ENCODE measurements at regions not wholly inside any gene's neighbourhood (a gene's known extent, or its start where the extent isn't known, plus 50 kb on each side); places are given as distances from the start of the nearest gene placed in this dataset.

DNA sequence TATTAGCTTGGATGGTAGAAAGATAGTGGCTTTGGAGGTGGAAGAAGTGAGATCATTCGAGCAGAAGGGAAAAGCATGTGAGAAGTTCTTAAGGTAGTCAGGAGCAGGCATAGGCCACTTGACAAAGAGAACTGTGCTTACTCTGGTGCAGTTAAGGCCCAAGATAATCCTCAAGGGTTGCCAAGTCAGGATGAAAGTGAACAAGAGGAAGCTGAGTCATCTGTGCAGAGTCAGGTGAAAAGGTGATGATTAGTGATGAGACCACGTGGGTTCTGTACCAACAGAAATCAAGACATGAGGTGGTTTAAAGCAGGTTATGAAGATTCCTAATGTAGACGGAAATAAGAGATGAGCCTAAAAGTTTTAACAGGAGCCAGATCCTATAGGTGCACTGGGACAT lies 369.8 kb downstream of the DTHD1 start:
- H3K36me3 Mint-ChIP-seq (ENCODE audit: low read depth): no peaks in the 10 kb centered on the region
- no peaks in the 10 kb centered on the region for H3K4me1 Mint-ChIP-seq
- no peaks in the 10 kb centered on the region for H3K9me3 ChIP-seq (ENCODE audit: control insufficient read depth, low read length, poor library complexity, severe bottlenecking)
- H3K4me3 Mint-ChIP-seq: no peak overlapping the region
- peaks cover 11% of the 10 kb centered on the region for H3K27me3 Mint-ChIP-seq
- ATAC-seq (no peak), DNase-seq (no peak)
- no peak overlapping the region for H3K27ac Mint-ChIP-seq

DNA sequence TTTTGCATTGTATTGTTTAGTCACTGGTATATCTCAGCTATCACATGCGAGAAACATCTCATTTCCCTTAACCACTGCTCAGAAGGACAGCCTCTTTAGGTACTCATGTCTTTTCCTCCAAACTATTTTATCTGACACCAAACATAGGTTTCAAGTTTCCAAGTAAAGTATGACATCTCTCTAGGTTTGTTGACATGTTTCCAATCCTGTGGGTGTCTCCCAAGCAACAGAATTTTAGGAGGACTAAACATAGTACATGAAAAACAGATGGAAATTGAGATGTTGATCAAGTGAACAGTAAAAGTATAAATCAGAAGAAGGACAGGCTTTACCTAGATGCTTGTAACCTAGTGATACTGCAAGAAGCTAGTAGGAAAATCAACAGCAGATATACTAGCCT lies 371.4 kb downstream of the DTHD1 start:
- H3K9me3 ChIP-seq (ENCODE audit: control insufficient read depth, low read length, poor library complexity, severe bottlenecking): no peaks in the 10 kb centered on the region
- DNase-seq: no peak
- Mint-ChIP-seq H3K27ac (no peak overlapping the region), H3K4me1 (no peaks in the 10 kb centered on the region), H3K27me3 (peaks cover 11% of the 10 kb centered on the region), H3K4me3 (no peak overlapping the region), H3K36me3 (ENCODE audit: low read depth) (no peaks in the 10 kb centered on the region)
- no peak for ATAC-seq

DNA sequence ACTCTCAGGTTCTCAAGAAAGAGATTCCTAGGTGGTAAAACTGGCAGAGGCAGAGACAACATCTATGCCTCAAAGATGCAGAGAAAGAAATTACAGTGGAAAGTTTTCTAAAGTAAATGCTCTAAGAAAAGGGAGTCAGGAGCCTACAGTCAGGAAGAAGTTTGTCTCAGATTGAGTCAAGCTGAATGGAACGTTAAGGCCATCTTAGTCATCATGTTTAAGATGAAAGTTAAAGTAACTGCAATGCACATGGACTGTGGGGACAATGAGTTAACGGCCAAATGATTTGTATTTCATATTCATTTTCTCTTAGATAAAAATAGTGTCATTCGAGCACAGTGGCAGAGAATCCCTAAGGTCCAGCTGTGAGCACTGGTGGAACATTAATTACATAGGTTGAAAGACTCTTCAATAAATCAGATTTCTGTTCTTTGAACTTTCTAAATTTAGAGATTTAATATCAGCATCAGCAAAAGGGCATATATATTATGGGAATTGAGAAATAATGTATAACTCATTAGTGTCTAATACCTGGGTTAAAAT lies 384.6 kb downstream of the DTHD1 start:
- Mint-ChIP-seq H3K27ac (no peak overlapping the region), H3K4me1 (no peaks in the 10 kb centered on the region), H3K36me3 (ENCODE audit: low read depth) (no peaks in the 10 kb centered on the region), H3K4me3 (no peak overlapping the region), H3K27me3 (no peaks in the 10 kb centered on the region)
- no peaks in the 10 kb centered on the region for H3K9me3 ChIP-seq (ENCODE audit: control insufficient read depth, low read length, poor library complexity, severe bottlenecking)
- DNase-seq (no peak), ATAC-seq (no peak)

DNA sequence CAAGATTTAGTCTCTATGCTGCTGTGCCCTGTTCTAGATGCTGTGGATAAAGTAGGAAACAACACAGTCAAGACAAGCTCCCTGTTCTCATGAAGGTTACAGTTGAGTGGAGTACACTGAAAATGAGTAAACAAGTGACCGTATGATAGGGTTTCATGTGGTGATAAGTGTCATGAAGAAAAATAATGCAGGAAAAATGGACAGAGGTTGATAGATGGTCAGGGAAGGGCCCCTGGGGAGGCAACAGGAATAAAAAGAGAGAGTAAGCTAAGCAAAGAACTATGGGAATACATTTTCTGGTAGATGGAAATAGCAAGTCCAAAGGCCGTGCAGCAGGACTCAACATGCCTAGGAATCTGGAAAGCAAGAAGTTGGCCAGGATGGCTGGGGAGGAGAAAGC lies 394.0 kb downstream of the DTHD1 start:
- H3K9me3 ChIP-seq (ENCODE audit: control insufficient read depth, low read length, poor library complexity, severe bottlenecking): no peaks in the 10 kb centered on the region
- DNase-seq: no peak
- no peak for ATAC-seq
- no peaks in the 10 kb centered on the region for H3K4me1 Mint-ChIP-seq
- H3K36me3 Mint-ChIP-seq (ENCODE audit: low read depth): no peaks in the 10 kb centered on the region
- H3K4me3 Mint-ChIP-seq: no peak overlapping the region
- no peaks in the 10 kb centered on the region for H3K27me3 Mint-ChIP-seq
- H3K27ac Mint-ChIP-seq: no peak overlapping the region

DNA sequence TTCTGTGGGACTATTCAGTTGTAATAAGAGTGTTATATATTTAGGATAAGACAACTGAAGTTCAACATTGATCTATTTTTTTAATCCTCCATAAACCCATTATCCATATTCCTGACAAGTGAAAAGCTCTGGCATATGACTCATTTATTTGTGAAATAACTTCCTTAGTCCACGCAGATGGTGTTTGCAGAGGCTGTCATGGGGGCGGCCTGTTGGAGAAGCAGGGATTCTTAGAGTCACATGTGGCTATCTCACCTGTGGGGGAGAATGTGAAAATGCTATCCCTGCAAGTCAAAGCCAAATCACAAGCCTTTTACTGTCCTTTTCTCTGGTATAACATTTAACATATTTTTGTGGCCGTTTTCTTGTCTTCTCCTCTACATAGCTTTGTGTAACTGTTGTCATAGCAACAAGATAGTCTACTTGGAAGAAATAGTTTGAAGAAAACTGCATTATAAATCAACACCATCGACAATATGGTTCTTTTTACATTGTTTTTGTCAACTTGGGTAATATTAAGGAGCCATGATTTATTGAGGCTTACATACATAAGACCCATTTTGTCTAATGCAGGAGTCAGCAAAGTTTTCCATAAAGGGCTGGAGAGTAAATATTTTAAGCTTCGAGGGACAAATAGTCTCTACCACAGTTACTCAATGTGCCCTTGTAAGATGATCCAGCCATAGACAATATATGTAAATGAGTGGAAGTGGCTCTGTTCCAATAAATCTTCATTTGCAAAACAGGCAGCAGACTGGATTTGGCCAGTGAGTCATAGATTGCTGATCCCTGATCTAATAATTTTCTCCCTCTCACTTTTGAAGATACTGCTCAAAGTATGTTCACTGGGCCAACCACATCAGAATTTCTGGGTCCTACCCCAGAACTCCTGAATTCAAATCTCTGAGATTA lies 395.0 kb downstream of the DTHD1 start:
- H3K27ac Mint-ChIP-seq: no peak overlapping the region
- H3K4me1 Mint-ChIP-seq: no peaks in the 10 kb centered on the region
- no peaks in the 10 kb centered on the region for H3K36me3 Mint-ChIP-seq (ENCODE audit: low read depth)
- H3K27me3 Mint-ChIP-seq: no peaks in the 10 kb centered on the region
- H3K9me3 ChIP-seq (ENCODE audit: control insufficient read depth, low read length, poor library complexity, severe bottlenecking): no peaks in the 10 kb centered on the region
- ATAC-seq (no peak), DNase-seq (no peak)
- H3K4me3 Mint-ChIP-seq: no peak overlapping the region

DNA sequence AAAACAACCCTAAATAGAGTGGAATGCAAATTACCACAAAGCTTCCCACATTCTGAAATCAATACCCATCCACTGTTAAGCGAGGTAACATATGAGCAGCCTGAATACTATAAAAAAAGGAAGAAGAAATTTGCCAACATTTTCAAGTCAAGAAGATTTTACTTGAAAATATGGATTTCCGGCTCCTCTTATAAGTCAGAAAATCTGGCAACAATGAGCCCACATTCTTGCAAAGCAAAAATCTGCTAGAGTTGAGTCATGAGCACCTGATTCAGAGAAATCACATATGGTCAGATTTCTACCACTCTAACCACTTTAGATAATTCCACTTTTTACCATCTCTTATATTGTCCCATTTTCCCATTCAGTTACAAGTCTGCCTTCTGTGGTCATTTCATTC lies 395.7 kb downstream of the DTHD1 start:
- ATAC-seq: no peak
- Mint-ChIP-seq H3K36me3 (ENCODE audit: low read depth) (no peaks in the 10 kb centered on the region), H3K4me3 (no peak overlapping the region), H3K27me3 (no peaks in the 10 kb centered on the region), H3K27ac (no peak overlapping the region), H3K4me1 (no peaks in the 10 kb centered on the region)
- no peaks in the 10 kb centered on the region for H3K9me3 ChIP-seq (ENCODE audit: control insufficient read depth, low read length, poor library complexity, severe bottlenecking)
- DNase-seq: no peak

DNA sequence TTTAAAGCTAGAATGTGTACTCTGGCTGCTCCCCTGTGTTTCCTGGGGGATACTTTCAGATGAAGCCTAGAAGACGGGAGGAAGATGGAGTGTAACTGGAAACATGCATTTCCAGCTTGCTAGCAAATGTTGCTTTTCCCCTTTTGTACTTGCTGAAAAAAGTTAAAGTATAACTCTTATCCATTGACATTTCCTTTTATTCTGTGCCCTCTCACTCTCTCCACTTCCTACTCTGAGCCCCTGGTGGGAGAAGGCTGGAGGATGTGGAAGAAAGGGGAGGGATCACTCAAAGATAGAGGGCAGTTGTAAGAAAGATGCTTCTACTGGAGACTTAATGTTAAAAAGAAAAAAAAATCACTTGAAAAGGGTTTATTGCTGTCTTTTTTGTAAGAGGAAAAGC lies 396.5 kb downstream of the DTHD1 start:
- no peaks in the 10 kb centered on the region for H3K27me3 Mint-ChIP-seq

DNA sequence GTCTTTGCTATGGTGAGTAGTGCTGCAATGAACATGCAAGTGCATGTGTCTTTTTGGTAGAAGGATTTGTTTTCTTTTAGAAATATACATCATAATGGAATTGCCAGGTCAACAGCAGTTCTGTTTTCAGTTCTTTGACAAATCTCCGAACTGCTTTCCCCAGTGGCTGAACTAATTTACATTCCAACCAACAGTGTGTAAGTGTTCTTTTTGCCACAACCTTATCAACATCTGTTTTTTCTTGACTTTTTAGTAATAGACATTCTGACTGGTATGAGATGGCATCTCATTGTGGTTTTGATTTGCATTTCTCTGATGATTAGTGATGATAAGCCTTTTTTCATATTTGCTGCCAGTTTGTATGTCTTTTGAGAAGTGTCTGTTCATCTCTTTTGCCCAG lies 406.3 kb downstream of the DTHD1 start:
- H3K4me3 Mint-ChIP-seq: no peak overlapping the region
- no peaks in the 10 kb centered on the region for H3K4me1 Mint-ChIP-seq
- ATAC-seq (no peak), DNase-seq (no peak)
- H3K27ac Mint-ChIP-seq: no peak overlapping the region
- H3K36me3 Mint-ChIP-seq (ENCODE audit: low read depth): no peaks in the 10 kb centered on the region
- no peaks in the 10 kb centered on the region for H3K27me3 Mint-ChIP-seq
- no peaks in the 10 kb centered on the region for H3K9me3 ChIP-seq (ENCODE audit: control insufficient read depth, low read length, poor library complexity, severe bottlenecking)

More for the DNA sequence above, 396.5 kb downstream of the DTHD1 start:
- H3K9me3 ChIP-seq (ENCODE audit: control insufficient read depth, low read length, poor library complexity, severe bottlenecking): no peaks in the 10 kb centered on the region
- no peak for ATAC-seq
- no peaks in the 10 kb centered on the region for H3K4me1 Mint-ChIP-seq
- no peak overlapping the region for H3K4me3 Mint-ChIP-seq
- H3K36me3 Mint-ChIP-seq (ENCODE audit: low read depth): no peaks in the 10 kb centered on the region
- no peak overlapping the region for H3K27ac Mint-ChIP-seq
- DNase-seq: no peak

- Mint-ChIP-seq H3K36me3 (ENCODE audit: low read depth) (no peaks in the 10 kb centered on the region), H3K4me3 (no peak overlapping the region), H3K4me1 (no peaks in the 10 kb centered on the region), H3K27ac (no peak overlapping the region), H3K27me3 (no peaks in the 10 kb centered on the region)
- ATAC-seq (no peak), DNase-seq (no peak)
- H3K9me3 ChIP-seq (ENCODE audit: control insufficient read depth, low read length, poor library complexity, severe bottlenecking): no peaks in the 10 kb centered on the region
Measured at GRCh38 chr4:36692586-36692985, 411.2 kb downstream of the DTHD1 start.

DNA sequence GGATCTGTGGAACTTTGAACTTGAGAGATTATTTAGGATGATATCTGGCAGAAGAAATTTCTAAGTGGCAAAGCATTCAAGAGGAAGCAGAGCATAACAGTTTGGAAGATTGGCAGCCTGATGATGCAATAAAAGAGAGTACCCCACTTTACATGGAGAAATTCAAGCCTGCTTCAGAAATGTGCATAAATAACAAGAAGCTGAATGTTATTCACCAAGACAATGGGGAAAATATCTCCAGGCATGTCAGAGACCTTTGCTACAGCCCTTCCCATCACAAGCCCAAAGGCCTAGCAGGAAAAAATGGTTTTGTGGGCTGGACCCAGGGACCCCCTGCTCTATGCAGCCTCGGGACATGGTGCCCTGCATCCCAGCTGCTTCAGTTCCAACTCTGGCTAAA lies 420.8 kb downstream of the DTHD1 start:
- no peaks in the 10 kb centered on the region for H3K9me3 ChIP-seq (ENCODE audit: control insufficient read depth, low read length, poor library complexity, severe bottlenecking)
- no peak for ATAC-seq
- Mint-ChIP-seq H3K4me3 (no peak overlapping the region), H3K27me3 (no peaks in the 10 kb centered on the region), H3K4me1 (no peaks in the 10 kb centered on the region), H3K36me3 (ENCODE audit: low read depth) (no peaks in the 10 kb centered on the region), H3K27ac (no peak overlapping the region)
- no peak for DNase-seq

DNA sequence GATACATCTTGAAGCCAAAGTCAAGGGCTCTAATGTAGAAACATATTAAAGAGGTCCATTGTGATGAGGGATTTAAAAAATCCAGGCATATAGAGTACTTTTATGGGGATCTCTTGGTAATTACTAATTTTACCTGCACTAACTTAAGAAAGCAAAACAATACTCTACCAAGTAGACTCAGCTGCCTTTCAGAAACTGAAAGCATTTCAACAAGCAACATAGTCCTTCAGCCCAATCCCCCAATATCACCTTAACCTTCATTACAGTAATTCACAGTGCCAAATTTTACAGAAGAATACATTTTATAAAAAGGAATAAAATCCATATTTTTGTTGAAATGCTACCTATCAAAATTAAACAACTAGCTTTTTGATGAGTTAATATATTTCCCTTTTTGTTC lies 422.9 kb downstream of the DTHD1 start:
- DNase-seq (no peak), ATAC-seq (no peak)
- Mint-ChIP-seq H3K4me3 (no peak overlapping the region), H3K27ac (no peak overlapping the region), H3K4me1 (no peaks in the 10 kb centered on the region), H3K27me3 (no peaks in the 10 kb centered on the region), H3K36me3 (ENCODE audit: low read depth) (no peaks in the 10 kb centered on the region)
- no peaks in the 10 kb centered on the region for H3K9me3 ChIP-seq (ENCODE audit: control insufficient read depth, low read length, poor library complexity, severe bottlenecking)

GRCh38 chr4:36709991-36710390 lies 428.6 kb downstream of the DTHD1 start:
- no peak for ATAC-seq
- Mint-ChIP-seq H3K4me3 (no peak overlapping the region), H3K27me3 (no peaks in the 10 kb centered on the region), H3K4me1 (no peaks in the 10 kb centered on the region), H3K36me3 (ENCODE audit: low read depth) (no peaks in the 10 kb centered on the region), H3K27ac (no peak overlapping the region)
- no peaks in the 10 kb centered on the region for H3K9me3 ChIP-seq (ENCODE audit: control insufficient read depth, low read length, poor library complexity, severe bottlenecking)
- DNase-seq: no peak

DNA sequence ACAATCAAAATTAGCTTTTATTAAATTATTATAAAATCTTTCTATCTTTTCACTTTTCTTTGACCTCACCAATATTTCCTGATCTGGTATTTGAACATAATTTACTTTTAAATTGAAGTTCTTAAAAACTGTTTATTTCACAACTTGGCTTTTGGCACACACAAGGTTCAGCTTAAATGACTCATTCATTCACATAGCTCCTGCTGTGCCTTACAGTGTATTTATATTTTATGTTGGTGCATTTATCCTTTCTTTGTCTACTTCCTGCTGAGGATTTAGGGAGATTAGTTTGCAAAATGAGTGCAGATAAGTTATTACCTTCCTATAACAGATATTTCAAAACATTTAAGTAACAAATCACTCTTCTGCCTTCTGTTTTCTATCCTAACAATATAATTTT lies 430.6 kb downstream of the DTHD1 start:
- H3K9me3 ChIP-seq (ENCODE audit: control insufficient read depth, low read length, poor library complexity, severe bottlenecking): no peaks in the 10 kb centered on the region
- Mint-ChIP-seq H3K36me3 (ENCODE audit: low read depth) (no peaks in the 10 kb centered on the region), H3K27ac (no peak overlapping the region), H3K4me1 (no peaks in the 10 kb centered on the region), H3K27me3 (no peaks in the 10 kb centered on the region), H3K4me3 (no peak overlapping the region)
- ATAC-seq (no peak), DNase-seq (no peak)

GRCh38 chr4:36716874-36717273 lies 435.5 kb downstream of the DTHD1 start:
- Mint-ChIP-seq H3K4me1 (no peaks in the 10 kb centered on the region), H3K36me3 (ENCODE audit: low read depth) (no peaks in the 10 kb centered on the region), H3K27me3 (peaks cover 5% of the 10 kb centered on the region), H3K27ac (no peak overlapping the region), H3K4me3 (no peak overlapping the region)
- ATAC-seq (no peak), DNase-seq (no peak)
- no peaks in the 10 kb centered on the region for H3K9me3 ChIP-seq (ENCODE audit: control insufficient read depth, low read length, poor library complexity, severe bottlenecking)

Measured in T-helper 17 cell (primary cell).